HG03103 (cell line): ENCODE measurements at regions not wholly inside any gene's neighbourhood (a gene's known extent, or its start where the extent isn't known, plus 50 kb on each side); places are given as distances from the start of the nearest gene placed in this dataset.
"Not testable (repeated sequence)": the region's sequence is repeated elsewhere in the genome, so short reads cannot be mapped to it uniquely, and the experiment has no call there.

Source experiments
- ATAC-seq: cut with Tn5 transposase; IDR thresholded peaks from one replicate; pipeline ENCODE4 v1.9.1; 2021; ENCODE audit warnings: low read depth; ENCODE audit not compliant: unreplicated experiment

- no peak for ATAC-seq
Measured at GRCh38 chr3:124132813-124133212, 140.9 kb upstream of the ROPN1 start.

- ATAC-seq, result no peak
Measured at GRCh38 chr3:124133366-124133940, 141.5 kb upstream of the ROPN1 start.

- no peak for ATAC-seq
Measured at GRCh38 chr3:124137216-124137615, 145.3 kb upstream of the ROPN1 start.

- ATAC-seq, result no peak
Measured at GRCh38 chr3:124138148-124138547, 146.2 kb upstream of the ROPN1 start.

- no peak for ATAC-seq
Measured at GRCh38 chr3:124140746-124141145, 148.8 kb upstream of the ROPN1 start.

- ATAC-seq, result no peak
Measured at GRCh38 chr3:124142389-124142970, 150.6 kb upstream of the ROPN1 start.

GRCh38 chr3:124143047-124143446, 151.1 kb upstream of the ROPN1 start:
- ATAC-seq, result no peak

GRCh38 chr3:124144035-124144814, 152.3 kb upstream of the ROPN1 start:
- no peak for ATAC-seq

GRCh38 chr3:124147429-124147828, 155.5 kb upstream of the ROPN1 start:
- no peak for ATAC-seq

GRCh38 chr3:124147946-124148345, 156.0 kb upstream of the ROPN1 start:
- ATAC-seq, result no peak

GRCh38 chr3:124149081-124149480, 157.2 kb upstream of the ROPN1 start:
- ATAC-seq, result no peak

- ATAC-seq, result no peak
Measured at GRCh38 chr3:124149771-124150170, 157.8 kb upstream of the ROPN1 start.

- ATAC-seq, result not testable (repeated sequence)
Measured at GRCh38 chr3:124152891-124153290, 161.0 kb upstream of the ROPN1 start.

- no peak for ATAC-seq
Measured at GRCh38 chr3:124156866-124157712, 165.2 kb upstream of the ROPN1 start.

GRCh38 chr3:124157748-124158147, 165.8 kb upstream of the ROPN1 start:
- ATAC-seq, result no peak

- no peak for ATAC-seq
Measured at GRCh38 chr3:124158168-124158881, 166.4 kb upstream of the ROPN1 start.

- ATAC-seq, result no peak
Measured at GRCh38 chr3:124161448-124161847, 169.5 kb upstream of the ROPN1 start.

GRCh38 chr3:124163689-124164088, 171.8 kb upstream of the ROPN1 start:
- ATAC-seq, result no peak

- no peak for ATAC-seq
Measured at GRCh38 chr3:124168271-124168670, 176.3 kb upstream of the ROPN1 start.

GRCh38 chr3:124172283-124172682, 180.4 kb upstream of the ROPN1 start:
- ATAC-seq, result no peak
